Stimulated activated CD4-positive, alpha-beta T cell treated with anti-CD3 and anti-CD28 coated beads, Interleukin-4, amount 100 ng/mL, for 24 hours (primary cell): ENCODE measurements at regions not wholly inside any gene's neighbourhood (a gene's known extent, or its start where the extent isn't known, plus 50 kb on each side); places are given as distances from the start of the nearest gene placed in this dataset.

Experiments used
- DNase-seq: peaks from one replicate; pipeline ENCODE4 v3.0.0-alpha.2; 2020

DNA sequence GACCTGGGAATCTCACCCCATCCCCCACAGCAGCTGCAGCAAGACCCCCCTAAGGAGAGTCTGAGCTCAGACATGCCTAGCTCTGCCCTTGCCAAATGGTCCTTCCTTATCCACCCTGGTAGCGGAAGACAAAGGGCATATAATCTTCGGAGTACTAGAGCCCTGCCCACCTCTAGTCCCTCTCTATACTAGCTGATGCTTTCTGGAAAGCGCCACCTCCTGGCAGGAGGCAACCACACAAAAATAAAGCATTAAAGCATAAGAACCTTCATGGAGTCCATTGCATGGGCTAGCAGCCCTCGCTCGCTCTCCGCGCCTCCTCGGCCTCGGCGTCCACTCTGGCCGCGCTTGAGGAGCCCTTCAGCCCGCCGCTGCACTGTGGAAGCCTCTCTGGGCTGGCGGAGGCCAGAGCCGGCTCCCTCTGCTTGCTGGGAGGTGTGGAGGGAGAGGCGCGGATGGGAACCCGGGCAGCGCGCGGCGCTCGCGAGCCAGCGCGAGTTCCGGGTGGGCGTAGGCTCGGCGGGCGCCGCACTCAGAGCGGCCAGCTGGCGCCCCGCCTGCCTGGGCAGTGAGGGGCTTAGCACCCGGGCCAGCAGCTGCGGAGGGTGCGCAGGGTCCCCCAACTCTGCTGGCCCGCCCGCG is 941.2 kb downstream of the SUCLG1 start:
- DNase-seq = no peak

GRCh38 chr2:83516503-83516902 is 942.6 kb downstream of the SUCLG1 start:
- DNase-seq = no peak

- no peak for DNase-seq
Measured at GRCh38 chr2:83487451-83487850, 971.6 kb downstream of the SUCLG1 start.

GRCh38 chr2:83481436-83481835 is 977.6 kb downstream of the SUCLG1 start:
- no peak for DNase-seq

- no peak for DNase-seq
Measured at GRCh38 chr2:83478037-83478436, 981.0 kb downstream of the SUCLG1 start.

DNA sequence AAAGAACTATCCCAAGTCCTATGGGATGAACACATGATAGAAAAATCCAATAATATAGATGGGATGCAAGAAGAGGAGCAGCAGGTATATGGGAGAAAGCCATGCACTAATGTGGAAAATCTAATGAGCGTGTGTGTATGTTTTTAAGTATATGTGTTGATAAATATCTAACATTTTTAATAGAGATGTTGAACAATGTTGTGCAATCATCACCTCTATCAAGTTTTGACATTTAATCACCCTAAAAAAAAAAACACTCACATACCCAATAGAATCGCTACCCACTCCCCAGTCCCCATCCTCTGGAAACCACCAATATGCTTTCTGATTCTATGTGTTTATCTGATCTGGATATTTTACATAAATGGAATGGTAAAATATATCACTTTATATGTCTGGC is 983.7 kb downstream of the SUCLG1 start:
- no peak for DNase-seq

DNA sequence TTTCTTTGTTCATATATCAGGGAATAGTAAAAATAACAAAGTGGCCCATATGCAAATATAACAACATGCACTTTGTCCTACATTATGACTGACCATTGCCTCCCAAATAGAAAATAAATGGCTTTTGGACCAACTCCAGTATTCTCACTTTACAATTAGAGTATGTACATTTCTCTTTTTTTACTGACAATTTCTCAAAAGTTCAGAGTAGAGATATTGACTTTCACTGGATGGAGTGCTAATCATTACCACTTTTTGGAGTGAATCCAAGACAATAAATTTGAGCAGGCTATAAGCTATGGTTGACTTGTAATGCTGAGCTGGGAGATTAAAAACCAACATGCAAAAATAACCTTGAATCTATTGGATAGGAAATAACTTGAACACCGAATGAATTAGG is 987.4 kb downstream of the SUCLG1 start:
- DNase-seq = no peak

- DNase-seq = no peak
Measured at GRCh38 chr2:83470928-83471327, 988.2 kb downstream of the SUCLG1 start.

DNA sequence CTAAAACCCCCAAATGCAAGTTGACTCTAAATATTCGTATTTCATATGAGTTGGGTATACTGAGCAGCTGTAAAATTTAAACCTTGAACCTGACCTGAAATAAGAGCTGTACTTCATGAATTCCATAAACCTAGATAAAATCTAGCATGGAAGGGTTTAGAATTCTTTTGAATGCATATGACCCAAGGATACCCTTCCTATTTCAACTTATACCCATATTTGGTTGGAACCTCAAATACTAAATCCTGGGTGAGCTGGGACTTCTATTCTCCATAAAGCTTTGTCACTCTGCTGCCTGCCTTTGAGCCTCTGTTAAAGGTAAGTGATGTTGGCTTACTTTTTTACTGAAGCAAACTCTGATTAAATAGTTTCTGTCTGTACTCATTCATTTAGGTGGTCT is 994.6 kb downstream of the SUCLG1 start:
- DNase-seq = no peak

DNA sequence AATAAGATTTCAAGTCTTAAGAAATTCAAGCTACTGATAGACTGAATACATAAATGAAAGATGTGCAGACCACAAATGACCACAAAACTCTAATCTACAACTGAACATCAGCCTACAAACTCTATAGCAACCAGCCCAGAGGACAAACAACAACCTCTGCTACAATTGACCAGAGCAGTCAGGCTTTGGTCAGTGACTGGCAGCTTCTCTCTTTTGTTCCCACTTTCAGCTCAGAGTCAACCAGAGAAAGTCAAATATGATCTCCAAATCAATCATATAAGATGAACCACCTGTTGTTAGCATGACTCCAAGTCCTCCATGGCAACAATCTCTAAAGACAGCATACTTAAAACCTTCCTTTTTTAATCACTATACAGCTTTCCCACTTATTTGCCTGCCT is 996.2 kb downstream of the SUCLG1 start:
- no peak for DNase-seq

DNA sequence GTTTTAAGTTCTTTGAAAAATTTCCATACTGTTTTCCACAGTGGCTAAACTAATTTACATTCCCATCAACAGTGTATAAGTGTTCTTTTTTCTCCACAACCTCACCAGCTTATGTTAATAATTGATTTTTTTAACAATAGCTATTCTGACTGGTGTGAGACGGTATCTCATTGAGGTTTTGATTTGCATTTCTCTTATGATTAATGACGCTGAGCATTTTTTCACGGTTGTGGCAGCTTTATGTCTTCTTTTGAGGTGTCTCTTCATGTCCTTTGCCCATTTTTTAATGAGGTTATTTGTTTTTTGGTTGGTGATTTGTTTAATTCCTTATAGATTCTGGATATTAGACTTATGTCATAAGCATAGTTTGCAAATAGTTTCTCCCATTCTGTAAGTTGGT is 997.9 kb downstream of the SUCLG1 start:
- DNase-seq = no peak

DNA sequence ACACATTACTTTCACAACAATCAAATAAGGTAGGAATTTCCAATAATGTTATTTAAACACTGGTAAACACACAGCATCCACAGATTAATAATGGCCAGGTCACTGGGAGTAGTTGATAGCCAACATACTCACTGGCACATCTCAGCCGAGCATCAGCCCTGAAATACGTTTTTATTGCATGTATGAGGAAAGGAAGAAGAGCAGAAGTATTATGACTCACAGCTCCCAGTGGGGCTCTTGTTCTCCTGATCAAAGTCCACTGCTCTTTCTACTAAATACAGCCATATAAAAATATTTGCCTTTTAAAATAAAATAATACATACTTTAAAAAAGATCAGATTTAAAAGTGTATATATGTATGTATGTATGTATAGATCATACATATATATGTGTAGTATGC is 999.6 kb downstream of the SUCLG1 start:
- DNase-seq = no peak

DNA sequence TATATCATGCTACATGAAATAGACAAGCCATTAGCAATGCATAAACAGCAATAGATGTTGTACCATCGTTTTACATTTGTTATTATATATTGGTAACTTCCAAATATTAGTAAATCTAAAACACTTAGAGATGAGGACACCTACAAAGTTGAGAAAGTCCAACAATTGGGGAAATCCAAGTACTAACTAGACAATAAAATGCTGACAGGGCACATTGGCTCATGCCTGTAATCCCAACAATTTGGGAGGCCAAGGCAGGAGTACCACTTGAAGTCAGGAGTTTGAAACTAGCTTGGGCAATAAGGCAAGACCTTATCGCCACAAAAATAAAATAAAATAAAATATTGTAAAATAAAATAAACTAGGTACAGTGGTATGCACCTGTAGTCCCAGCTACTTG is 1023.1 kb downstream of the SUCLG1 start:
- DNase-seq = no peak

DNA sequence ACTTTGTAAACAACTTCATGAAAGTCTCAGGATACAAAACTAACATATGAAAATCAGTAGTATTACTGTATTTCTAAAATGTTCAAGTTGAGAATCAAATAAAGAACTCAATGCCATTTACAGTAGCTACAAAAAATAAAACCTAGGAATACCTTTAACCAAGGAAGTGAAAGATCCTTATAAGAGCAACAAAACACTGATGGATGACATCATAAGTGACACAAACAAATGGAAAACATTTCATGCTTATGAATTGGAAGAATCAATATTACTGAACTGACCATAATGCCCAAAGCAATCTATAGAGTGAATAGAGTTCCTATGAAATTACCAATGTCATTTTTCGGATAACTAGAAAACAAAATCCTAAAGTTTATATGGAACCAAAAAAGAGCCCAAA is 1038.1 kb downstream of the SUCLG1 start:
- DNase-seq = no peak

DNA sequence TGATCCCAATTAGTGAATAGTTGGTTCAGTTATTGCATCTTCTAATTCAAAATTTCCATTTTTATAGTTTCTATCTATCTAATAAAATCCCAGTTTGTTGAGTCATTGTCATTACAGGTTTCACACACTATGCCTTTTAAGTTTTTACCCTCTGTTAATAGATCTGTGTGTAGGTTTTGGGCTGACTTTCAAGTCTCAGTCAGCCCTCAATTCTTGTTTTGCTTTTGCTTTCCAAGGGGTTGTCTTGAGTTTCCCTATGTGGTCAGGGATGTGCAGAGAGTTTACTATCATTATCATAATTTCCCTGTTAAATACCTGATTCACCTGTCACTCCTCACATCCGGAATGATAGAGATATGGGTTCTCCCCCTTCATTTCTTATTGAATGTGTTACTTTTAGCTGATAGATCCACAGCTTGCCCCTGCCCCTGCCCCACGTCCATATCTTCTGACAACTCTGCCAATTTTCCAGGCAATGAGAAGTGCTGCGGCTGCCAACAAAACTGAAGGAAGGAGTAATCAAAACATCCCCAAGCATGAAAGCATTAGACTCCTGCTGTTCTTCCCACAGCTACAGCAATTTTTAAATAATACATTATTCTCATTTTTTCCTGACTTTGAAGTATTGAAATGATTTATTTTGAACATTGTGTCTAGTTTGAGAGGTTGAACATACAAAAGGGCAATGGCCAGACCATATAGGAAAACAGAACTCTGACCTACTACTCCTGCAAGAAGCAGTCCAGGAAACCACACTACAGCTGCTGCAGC is 1064.8 kb downstream of the SUCLG1 start:
- no peak for DNase-seq

DNA sequence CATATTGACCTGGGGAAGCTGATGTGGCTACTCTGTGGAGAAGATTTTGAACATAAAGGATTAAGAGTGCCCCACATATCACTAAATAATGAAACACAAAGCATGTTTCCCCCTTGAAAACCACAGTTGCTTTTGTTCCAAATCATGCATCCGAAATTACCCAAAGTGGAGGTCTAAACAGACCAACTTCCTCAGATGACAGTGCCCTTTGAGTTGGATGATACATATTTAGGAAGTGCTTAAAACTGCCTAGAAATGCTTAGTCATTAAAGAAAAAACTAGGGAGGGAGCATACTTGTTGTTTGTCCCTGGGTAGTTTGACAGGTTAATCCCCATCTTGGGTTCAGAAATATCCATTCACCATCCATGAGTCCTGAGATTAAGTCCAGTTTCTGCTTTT is 1070.3 kb downstream of the SUCLG1 start:
- no peak for DNase-seq

DNA sequence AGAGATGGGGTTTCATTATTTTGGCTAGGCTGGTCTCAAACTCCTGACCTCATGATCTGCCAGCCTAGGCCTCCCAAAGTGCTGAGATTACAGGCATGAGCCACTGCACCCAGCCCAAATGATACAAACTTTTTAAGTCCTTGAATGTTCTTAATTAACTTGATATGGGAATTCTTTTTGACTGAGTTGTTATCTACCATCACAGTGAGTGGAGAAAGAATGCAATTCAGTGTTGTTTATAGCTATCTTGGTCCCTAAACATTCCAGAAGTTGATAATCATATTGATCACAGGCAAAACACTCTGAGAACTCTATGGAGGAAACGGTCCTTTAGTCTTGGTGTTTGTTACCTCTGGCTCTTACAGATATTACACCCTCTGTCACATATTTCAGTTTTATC is 1072.5 kb downstream of the SUCLG1 start:
- no peak for DNase-seq

- DNase-seq = no peak
Measured at GRCh38 chr2:83378921-83379320, 1080.2 kb downstream of the SUCLG1 start.

- no peak for DNase-seq
Measured at GRCh38 chr2:83376731-83377130, 1082.3 kb downstream of the SUCLG1 start.

DNA sequence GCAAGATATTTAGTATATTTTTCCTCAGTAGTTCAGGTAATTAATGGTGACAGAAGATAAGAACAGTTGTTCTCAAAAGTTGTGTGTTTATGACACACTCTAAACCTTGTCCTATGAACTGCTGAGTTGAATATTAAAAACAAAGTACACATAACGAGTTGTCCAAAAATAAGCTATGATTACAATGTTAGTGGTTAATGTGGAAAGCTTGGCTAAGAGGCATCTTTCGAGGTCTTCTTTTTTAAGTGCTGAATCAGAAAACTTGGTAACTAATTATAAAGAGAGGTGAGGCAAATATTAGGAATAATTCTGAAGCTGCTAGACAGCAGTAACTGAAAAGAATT is 1088.7 kb downstream of the SUCLG1 start:
- DNase-seq = no peak

DNA sequence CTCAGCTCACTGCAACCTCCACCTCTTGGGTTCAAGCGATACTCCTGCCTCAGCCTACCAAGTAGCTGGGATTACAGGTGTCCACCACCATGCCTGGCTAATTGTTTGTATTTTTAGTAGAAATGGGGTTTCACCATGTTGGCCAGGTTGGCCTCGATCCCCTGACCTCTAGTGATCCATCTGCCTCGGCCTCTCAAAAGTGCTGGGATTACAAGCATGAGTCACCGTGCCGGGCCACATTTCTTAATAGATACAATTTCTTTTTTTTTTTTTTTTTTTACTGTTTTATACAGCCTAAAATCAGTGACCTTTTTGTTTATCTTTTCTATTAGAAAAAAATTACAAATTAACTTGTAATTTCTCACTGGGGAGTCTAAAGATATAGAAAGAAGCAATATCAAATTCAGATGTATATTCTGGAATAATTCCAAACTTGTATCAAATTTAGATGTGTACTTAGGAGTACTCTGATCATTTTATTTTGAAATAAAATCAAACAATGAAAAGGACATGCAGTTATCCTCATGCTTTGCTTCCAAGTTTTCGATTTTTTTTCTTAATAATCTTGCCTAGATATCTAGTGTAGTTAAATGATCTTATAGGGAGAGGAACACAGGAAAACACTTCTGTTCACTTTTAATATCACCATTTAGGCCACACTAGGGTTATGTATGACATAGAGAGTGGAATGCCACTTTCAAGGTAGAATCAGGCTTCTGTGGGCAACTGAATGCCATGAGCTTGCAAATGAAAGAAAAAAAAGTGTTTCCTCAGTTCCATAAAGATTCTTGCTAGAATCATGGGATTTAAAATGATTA is 1089.3 kb downstream of the SUCLG1 start:
- DNase-seq = no peak

DNA sequence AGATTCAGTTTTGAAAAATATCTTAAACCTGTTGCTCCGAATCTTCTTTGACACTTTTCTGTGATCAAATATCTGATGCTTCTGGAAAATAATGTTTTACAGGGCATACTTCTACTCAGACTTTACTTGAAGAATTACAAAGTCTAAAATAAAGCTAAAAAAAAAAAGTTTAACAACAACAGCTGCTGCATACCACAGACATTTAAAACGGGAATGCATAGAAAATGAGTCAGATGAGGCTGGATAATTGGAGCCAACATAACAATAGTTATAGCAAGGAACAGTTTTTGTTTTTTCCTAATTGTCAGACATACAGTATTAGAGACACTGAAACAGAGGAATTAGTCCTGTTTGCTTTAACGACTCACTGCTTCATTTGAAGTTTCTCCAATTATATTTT is 1090.2 kb downstream of the SUCLG1 start:
- no peak for DNase-seq

- DNase-seq = no peak
Measured at GRCh38 chr2:83368461-83368860, 1090.6 kb downstream of the SUCLG1 start.

DNA sequence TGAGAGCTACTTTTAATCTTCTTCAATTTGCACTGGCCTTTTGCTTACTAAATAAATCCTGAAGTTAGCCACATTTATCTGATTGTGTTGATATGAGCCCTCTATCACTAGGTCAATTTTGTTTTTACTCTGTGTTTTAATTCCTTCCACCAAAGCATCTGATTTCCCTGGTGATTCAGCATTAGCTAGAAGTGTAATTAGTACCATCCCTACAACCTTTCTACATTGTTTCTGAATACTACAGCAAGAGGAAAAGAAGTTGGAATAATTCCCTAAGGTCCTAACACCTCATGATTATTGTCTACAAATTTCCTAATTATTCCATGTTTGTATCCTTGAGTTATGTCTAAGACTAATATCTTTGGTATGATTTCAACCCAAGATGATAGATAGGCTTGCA is 1093.6 kb downstream of the SUCLG1 start:
- no peak for DNase-seq
